Non-pigmented ciliary epithelial cell (primary cell): ENCODE measurements at regions not wholly inside any gene's neighbourhood (a gene's known extent, or its start where the extent isn't known, plus 50 kb on each side); places are given as distances from the start of the nearest gene placed in this dataset.

Experiments
- DNase-seq: peaks from one replicate; pipeline ENCODE4 v3.0.0-alpha.2; 2010; ENCODE audit warnings: low read depth

DNA sequence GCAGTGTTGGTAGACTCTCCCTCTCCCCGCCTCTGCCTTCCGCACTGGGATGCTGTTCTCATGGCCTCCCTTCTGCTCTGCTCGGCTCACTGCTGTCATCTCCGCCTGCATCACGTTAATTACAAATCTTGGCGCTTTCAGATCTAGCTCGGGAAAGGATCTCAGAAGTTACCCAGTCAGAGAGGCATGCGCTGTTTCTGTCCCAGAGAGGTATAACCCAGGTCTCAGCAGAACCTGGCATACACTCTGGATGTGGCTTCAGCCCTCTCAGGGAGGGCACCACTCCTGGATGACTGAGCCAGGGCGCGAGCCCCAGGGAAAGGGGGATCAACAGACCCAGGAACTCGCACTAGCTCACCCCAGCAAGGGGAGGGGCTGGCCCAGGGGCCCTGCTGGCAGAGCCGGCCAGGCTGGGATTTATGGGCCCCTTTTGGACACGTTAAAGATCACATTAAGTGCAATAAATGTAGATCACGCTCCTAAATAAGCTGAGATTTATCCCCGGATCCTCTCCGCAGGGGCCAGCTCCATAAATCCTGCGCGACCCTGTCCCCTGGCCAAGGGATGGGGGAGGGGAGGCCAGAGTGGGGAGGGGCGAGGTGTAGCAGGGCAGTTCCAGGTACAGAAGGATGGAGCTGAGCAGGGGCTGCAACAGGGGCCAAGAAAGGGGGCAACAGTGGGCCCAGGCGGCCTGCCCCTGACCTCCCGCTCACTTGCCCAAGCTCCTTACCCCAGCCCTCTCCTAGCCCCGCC is 101.3 kb upstream of the ZBTB40 start:
- DNase-seq = no peak

DNA sequence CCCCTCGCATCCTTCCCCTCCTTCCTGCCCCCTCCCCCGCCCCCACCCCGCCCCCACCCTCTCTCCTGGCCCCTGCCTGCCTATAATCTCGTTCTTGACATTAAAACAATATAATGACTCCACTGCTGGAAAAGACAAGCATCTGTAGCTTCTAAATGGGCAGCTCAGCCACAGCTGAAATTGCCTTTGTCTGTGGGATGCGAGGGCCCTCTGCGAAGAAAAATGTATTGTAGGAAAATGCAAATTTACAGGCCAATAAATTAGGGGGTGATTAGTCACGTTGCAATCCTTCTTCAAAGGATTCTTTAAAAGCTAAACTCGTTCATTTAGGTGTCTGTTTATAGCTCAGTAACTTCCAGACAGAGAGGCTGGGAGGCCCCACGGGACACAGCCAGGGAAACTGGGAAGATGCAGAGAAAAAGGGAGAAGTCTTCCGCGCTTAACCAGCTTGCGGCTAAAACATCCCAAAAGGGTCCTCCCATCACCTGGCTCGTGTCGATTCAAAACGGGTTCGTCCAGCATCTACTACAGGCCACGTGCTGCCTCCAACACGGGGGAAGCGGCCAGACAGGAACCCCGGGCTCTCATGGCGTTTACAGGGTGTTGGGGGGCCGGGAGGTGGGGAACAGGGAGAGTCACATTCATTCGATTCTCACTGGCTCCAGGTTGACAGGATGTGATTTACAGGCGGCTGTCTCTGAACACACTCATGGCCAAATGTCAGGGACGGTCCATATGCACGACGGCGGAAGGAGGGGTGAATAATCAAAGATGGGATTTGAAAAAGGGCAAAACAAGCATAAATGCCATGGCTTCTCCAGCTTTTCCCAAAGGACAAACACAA is 100.5 kb upstream of the ZBTB40 start:
- DNase-seq = no peak

DNA sequence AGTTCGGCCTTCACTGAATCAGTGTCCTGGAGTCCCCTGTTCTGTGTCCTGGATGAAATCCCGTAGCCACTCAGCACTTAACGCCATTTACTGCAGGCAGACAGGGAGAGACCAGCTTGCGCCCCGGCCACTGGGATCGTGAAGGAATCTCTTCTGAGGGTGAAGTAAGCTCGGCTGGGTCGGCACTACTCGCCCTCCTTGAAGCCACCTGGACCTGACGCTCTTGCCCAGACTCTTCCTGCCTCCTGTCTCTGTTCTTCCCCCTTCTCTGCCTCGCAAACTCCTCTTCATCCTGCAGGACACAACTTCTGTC is 99.9 kb upstream of the ZBTB40 start:
- DNase-seq = no peak

DNA sequence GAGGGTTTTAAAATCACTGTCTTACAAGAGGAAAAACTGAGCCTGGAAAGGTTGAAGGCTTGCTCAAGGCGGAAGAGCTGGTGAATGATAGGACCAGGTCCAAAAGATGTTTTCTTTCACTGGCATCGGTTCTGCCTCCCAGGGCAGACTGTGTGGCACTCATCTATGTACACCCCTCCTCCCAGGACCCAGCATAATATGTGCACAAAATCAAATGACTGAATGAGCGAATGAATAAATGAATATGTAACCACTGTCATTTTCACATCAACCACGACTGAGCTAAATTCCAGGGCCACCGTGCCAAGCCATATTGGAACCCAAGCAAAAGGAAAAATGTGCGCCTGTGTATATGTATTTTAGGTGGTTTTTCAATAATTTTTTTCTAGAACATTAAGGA is 99.3 kb upstream of the ZBTB40 start:
- no peak for DNase-seq

DNA sequence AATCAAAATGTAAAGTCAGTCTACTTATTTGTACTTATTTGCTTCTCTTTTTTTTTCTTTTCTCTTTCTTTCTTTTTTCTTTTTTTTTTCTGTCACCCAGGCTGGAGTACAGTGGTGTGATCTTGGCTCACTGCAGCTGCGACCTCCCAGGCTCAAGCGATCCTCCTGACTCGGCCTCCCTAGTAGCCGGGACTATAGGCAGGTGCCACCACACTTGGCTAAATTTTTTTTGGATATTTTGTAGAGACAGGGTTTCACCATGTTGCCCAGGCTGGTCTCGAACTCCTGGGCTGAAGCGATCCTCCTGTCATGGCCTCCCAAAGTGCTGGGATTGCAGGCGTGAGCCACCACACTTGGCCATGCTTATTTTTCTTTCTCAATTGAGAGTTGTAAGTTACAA is 98.8 kb upstream of the ZBTB40 start:
- no peak for DNase-seq

DNA sequence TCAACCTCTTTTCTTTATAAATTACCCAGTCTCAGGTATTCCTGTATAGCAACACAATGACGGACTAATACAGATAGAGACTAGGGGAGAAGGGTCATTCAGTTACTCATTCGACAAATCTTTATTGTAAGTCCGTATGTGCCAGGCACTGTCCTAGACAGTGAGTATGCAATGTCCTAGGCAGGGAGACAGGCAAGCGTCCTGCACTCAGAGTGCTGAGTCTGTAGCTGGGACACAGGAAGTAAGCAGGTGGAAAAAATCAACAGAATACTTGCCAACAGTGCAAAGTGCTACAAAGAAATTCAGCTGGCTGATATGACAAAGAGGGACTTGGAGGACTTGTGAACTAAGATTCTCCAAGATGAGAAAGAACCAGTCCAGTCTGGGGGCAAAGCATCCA is 92.2 kb upstream of the ZBTB40 start:
- DNase-seq = no peak

DNA sequence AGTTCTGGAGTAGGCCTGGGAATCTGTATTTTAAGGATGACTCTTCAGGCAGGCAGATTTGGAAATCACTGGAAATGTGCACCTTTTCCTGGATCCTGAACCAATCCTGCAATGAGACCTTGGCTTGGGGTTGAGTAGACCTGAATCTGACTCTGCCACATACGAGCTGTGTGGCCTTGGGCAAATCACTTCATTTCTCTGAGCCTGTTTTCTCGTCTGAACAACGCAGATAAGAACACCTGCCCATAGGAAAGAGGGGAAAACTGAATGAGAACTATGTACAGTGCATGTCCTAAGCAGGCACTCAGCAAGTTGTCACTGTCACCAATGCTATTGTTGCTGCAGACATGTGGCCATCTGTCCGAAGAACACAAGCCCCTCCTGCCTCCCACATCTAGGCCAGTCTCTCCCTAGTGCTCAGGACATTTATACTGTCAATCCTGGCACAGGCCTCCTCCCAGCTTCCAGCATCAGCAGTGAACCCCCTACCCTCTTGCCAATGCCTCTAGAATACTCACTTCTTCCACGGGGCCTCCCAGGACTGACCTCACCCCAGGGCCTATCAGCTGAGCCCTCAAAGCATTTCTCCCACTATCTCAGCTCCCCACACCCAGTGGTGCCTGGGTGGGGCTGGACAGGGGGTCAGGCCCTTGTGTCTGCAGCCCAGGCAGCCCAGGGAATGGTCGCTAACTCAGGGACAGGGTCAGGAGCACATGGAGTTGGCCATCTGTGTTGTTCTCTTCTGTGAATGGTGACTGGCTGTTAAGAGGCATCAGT is 88.8 kb upstream of the ZBTB40 start:
- DNase-seq = no peak

DNA sequence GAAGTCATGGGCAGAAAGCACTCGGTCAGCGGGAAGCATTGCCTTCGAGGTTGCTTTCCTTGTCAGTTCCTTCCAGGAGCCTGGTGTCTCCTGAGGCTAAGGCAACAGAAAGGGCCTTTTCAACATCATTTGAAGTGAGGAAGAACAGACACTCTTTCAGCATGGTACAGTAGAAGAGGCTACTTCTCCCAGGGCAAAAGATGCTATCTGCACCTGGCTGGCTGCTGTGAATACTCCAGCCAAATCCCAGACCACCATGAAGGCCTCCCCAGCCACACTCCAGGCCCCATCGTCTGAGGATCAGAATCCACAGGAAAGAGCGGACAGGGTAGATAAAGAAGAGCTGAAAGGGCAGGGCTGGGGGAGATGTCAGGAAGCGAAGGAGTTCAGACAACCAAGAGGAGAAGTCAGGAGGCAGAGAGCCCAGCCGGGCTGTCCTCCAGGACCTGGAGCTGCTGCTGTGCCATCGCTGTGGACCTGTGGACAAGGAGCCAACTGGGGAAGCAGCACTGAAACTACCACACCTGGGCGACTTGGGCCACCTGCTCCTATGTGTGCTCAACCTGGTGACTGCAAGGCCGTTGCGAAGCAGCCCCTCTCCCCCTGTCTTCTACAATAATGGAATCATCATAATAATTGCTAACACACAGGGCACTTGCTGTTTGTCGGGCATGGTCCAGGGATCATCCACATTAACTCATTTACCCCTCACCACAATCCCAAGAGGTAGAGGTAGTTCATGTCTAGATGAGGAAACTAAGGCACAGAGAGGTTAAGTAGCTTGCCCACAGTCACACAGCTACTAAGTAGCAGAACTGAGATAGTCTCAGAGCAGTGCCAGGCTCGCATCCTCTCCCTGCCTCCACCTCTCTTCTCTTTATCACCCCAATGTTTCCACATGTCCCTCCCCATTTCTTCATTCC is 88.0 kb upstream of the ZBTB40 start:
- no peak for DNase-seq

DNA sequence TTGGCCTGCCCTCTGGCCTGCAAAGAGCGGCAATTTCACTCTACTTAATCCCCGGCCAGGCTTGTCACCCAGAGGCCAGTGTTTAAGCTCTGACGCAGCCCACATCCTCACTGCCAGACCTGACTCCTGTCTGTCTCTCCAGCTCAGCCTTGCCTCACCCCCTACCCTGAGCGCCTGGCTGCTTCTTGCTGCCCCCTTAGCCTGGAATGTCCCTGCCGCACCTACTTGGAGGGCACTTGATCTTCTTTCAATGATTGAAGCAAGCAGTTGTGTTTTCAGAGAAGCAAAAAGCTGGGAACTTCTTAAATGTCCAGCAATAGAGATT is 87.4 kb upstream of the ZBTB40 start:
- no peak for DNase-seq

DNA sequence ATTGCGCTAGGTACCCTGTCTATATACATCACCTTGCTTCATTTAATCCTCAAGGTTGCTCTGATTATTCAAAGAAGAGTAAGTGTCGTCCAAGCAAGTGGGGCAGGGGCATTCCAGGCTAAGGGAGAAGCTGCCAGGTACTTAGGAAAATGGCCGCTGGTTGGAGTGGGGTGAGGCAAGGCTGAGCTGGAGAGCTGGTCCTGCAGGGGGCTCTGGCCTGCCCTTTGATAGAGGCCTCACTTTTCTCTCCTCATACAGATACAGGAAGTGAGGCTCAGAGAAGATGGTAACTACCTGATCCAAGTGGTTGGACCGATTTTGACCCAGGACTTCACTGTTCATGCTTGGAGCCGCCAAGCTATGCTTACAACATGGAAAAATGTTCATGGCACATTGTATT is 86.9 kb upstream of the ZBTB40 start:
- DNase-seq = no peak

DNA sequence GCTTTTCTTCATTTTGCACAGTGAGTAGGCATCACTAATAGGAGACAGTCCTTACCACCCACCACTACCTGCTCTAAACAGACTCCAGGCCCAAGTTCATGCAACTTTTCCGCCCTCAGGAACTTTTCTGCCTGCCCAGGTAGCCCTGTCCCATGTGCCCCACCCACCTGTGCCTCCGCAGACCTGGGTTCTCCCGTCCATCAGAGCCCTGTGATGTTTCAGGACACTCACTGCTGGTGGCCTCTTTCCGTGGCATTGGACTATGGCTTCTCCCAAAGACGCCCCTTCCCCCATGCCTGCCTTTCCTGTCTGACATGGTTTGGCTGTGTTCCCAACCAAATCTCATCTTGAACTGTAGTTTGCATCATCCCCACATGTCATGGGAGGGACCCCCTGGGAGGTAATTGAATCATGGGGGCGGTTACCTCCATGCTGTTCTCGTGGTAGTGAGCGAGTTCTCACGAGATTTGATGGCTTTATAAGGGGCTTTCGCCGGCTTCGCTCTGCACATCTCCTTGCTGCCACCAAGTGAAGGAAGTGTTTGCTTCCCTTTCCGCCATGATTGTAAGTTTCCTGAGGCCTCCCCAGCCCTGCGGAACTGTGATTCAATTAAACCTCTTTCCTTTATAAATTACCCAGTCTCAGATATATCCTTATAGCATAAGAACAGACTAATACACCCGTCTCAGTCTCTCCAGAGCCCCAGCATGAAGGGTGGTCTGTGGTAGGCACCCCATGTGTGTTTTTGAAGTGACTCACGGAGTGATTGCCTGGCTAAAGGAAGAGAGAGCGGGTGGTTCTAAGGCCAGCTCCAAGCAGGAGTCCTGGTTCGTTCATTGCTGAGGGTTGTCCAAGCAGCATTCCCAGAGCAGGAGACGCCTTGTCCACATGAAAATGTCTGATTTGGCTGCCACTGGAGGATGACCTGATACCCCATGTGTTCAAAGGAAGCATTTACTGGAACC is 86.0 kb upstream of the ZBTB40 start:
- no peak for DNase-seq

DNA sequence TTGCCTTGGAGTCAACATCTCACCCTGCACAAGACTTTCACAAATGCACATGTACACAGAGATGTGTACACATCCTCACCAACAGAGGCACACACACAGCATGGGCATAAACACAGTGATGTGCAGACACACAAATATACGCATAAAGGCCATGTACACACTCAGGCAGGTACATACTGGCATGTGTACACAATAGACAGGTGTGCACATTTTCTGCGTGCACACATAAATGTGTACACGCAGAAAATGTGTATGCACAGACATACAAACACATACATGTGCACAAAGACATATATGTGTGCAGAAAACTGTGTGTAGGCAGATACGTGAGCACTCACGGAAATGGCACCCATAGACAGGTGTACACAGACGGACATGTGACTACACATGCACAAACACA is 85.3 kb upstream of the ZBTB40 start:
- no peak for DNase-seq

DNA sequence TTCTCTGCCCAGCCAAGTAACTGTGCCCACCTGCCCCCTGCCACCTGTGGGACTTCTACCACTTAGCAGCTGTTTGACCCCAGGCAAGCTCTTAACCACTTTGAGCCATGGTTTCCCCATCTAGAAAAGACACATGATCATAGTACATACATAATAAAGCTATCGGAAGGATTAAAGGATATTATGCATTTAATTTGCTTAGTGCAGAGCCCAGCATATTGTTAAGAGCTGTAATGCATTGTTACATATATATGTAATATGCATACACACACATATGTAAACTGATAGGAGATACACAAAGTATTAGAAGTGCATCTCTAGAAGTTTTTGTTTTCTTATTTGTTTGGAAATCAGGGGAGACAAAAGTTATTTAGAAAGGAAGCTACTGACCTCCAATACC is 83.5 kb upstream of the ZBTB40 start:
- no peak for DNase-seq

DNA sequence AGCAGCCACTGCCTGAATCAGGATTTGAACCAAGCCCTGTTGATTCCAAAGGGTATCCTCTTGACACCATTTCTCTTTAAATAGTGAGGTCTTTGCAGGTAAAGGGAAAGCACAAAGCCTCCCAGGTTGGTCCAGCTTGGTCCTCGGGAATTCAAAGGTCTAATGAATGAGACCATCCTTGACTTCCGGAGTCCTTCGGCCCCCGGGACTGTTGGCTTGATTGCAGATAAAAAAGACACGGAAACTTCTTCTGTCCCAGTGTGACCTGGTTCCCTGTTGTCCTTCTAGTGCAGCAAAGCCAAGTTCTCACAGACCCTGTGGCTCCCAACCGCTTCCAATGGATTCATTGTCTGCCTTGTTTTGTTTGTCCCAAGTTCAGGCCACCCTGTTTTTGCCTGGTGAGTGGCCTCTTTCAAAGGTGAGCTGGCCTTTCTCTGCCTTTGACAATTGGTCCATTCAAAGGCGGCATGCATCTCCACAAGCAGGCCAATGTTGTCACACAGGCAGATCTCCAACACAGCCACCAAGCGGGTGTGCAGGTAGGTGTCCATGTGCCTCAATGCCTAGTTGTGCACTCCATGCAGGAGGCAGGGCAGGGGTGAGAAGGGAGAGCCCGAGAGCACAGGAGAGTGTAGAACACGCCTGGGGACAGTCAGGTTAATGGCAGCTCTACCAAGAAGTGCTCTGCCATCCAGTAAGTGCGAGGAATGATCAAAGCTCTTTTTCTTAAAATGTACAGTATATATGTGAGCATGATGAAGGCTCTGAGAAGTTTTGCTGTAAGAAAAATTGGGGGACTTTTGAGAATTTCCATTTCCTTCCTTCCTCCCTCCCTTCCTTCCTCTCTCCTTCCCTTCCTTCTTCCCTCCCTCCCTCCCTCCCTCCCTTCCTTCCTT is 82.1 kb upstream of the ZBTB40 start:
- DNase-seq = no peak

DNA sequence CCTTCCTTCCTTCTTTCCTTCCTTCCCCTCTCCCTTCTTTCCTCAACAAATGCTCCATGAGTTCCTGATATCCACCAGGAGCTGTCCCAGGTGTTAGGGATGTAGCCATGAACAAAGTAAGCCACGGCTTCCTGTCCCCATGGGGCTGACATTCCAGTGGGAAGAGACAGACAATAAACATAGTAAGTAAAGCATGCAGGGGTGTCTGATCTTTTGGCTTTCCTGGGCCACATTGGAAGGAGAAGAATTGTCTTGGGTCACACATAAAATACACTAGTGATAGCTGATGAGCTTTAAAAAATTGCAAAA is 81.5 kb upstream of the ZBTB40 start:
- no peak for DNase-seq

DNA sequence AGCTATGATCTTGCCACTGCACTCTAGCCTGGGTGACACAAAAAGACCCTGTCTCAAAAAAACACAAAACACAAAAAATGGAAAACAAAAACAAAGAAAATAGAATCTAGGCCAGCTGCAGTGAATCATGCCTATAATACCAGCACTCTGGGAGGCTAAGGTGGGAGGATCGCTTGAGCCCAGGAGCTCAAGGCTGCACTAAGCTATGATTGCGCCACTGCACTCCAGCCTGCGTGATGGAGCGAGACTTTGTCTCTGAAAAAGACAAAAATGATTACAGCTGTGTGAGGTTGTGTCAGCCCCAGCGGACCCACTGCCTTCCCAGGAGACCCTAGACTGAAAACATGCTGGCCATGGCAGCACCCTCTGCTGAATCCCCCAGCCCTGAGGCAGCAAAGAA is 80.2 kb upstream of the ZBTB40 start:
- no peak for DNase-seq

DNA sequence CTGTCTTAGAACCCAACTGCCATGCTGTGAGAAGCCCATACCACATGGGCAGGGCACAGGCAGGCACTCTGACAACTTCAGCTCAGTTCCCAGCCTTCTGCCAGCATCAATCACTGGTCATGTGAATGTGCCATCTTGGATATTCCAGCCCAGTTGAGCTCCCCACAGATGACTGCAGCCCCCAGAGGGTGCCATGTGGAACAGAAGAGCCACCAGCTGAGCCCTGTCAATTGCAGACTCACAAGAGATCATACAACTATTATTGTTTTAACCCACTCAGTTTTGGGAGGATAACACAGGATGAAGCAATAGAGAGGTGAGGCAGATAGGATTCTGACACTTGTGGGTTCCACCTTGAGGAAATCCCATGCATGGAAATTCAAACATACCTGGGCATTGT is 78.4 kb upstream of the ZBTB40 start:
- DNase-seq = no peak

DNA sequence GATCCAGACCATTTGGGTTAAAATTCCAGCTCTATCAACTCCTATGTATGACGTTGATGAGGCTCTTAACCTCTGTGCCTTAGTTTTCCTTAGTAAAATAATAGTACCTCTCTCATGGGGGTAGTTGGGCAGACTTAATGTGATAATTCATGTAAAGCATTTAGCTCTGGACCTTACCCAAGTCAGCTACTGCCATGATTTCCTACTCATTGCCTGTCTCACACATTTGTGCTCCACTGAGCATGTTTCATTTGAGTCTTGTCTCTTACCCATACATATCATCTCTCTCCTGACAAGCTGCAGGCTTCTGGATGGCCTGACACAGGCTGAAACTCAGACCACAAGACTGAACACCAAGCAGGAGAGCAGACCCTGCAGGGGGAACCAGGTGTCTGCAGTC is 77.7 kb upstream of the ZBTB40 start:
- no peak for DNase-seq

DNA sequence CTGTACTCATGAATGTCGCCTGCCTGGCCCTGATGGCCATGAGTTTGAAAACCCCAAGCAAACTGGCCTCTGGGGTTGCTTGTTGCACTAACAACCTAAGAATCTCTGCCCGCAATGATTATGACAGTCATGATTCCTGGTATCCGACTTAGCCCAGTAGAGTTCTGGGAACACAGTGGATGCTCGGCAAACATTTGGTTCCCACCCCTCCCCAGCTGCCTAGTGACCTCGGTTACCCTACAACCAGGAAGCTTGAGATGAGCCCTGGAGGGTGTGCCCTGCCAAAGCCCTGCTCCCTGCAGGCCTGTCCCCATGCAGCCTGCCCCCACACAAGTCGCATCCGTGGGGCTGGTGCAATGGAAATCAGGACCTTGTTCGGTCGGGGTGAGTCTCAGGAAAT is 76.0 kb upstream of the ZBTB40 start:
- no peak for DNase-seq

DNA sequence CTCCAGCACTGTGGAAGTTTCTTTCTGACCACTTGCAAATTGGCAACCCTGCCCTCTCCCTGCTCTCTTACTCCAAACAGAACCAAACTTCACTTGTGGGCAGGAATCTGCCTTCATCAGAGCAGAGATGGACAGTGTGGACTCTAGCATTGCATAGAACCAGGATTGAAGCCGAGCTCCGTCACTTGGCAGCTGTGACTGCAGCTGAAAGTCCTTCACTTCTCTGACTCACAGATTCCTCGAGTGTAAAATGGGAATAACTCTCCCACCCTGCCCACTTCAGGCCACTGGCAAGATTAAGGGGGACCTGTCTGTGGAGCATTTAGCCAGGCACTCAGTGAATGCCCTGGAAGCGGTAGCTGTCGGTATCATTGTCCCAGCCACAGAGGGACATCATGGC is 75.7 kb upstream of the ZBTB40 start:
- DNase-seq = no peak
